Natural killer cell (primary cell): ENCODE measurements at regions not wholly inside any gene's neighbourhood (a gene's known extent, or its start where the extent isn't known, plus 50 kb on each side); places are given as distances from the start of the nearest gene placed in this dataset.

Experiments
- ATAC-seq, 3 donors: fragments of 150-1000 bp in 2 of 3; fragments of 200-7000 bp in 1 of 3; cut with Tn5 transposase; 1 replicate in 1 of 3; 2 replicates in 2 of 3; pipeline ENCODE4 v1.10.0; 2021; ENCODE audit warnings: mild to moderate bottlenecking in 2 of 3, moderate library complexity in 2 of 3
- DNase-seq, 2 donors: peaks; one replicate each; pipeline versions ENCODE4 v3.0.0 to v3.0.0-alpha.2; 2013 to 2021; ENCODE audit warnings: mixed read lengths in 1 of 2
- H3K27ac ChIP-seq: one replicate; pipeline ENCODE4 v1.5.1; 2013; ENCODE audit warnings: mild to moderate bottlenecking, low read length
- H3K27me3 ChIP-seq: one replicate; pipeline ENCODE4 v1.6.1; 2013; ENCODE audit warnings: low read length; ENCODE audit not compliant: control insufficient read depth, insufficient read depth
- H3K36me3 ChIP-seq: one replicate; pipeline ENCODE4 v1.6.1; 2013; ENCODE audit warnings: low read length; ENCODE audit not compliant: control insufficient read depth, insufficient read depth
- H3K4me1 ChIP-seq: one replicate; pipeline ENCODE4 v1.6.1; 2013; ENCODE audit warnings: low read length; ENCODE audit not compliant: control insufficient read depth, insufficient read depth
- H3K4me3 ChIP-seq: one replicate; pipeline ENCODE4 v1.5.1; 2013; ENCODE audit warnings: low read length
- H3K9me3 ChIP-seq: one replicate; pipeline ENCODE4 v1.6.1; 2013; ENCODE audit warnings: low read length; ENCODE audit not compliant: control insufficient read depth, insufficient read depth
- H3K27ac Mint-ChIP-seq, 2 donors: one replicate each; pipeline ENCODE4 v1.8.0; 2022; ENCODE audit warnings: mild to moderate bottlenecking in 2 of 2, mixed read lengths in 2 of 2, moderate library complexity in 1 of 2
- H3K27me3 Mint-ChIP-seq, 2 donors: one replicate each; pipeline ENCODE4 v1.8.0; 2022; ENCODE audit warnings: low read depth in 2 of 2, mixed read lengths in 2 of 2
- H3K36me3 Mint-ChIP-seq: one replicate; pipeline ENCODE4 v1.8.0; 2022; ENCODE audit warnings: mixed read lengths
- H3K4me1 Mint-ChIP-seq, 2 donors: one replicate each; pipeline ENCODE4 v1.8.0; 2022; ENCODE audit warnings: mixed read lengths in 2 of 2
- H3K4me3 Mint-ChIP-seq: one replicate; pipeline ENCODE4 v1.8.0; 2022; ENCODE audit warnings: mild to moderate bottlenecking, moderate library complexity, mixed read lengths
- H3K9me3 Mint-ChIP-seq, 2 donors: one replicate each; pipeline ENCODE4 v1.8.0; 2022; ENCODE audit warnings: mixed read lengths in 2 of 2
- CTCF ChIP-seq: fragments of 200-600 bp; IDR thresholded peaks from one replicate; pipeline ENCODE4 v1.8.0; 2022; ENCODE audit warnings: antibody characterized with exemption
- WGBS: methylation state at CpG from one replicate; pipeline ENCODE4 v1.1.7; 2013; ENCODE audit warnings: missing lambda C conversion rate; ENCODE audit not compliant: insufficient coverage; 5-methylcytosine and 5-hydroxymethylcytosine counted together
- intact Hi-C: fragments of 100-400 bp; cut with micrococcal nuclease; formaldehyde crosslinking; loops from one replicate; pipeline ENCODE4 v1.14.2; 2022

- Mint-ChIP-seq H3K4me1 (no peaks in the 10 kb centered on the region), H3K36me3 (no peaks in the 10 kb centered on the region), H3K9me3 (peaks cover 8 to 12% of the 10 kb centered on the region in 2 donors), H3K4me3 (no peak overlapping the region), H3K27me3 (no peaks in the 10 kb centered on the region), H3K27ac (no peak overlapping the region)
- Histone ChIP-seq H3K27ac (no peak overlapping the region), H3K9me3 (peaks cover 5% of the 10 kb centered on the region), H3K27me3 (no peaks in the 10 kb centered on the region), H3K4me3 (no peak overlapping the region), H3K36me3 (no peaks in the 10 kb centered on the region), H3K4me1 (no peaks in the 10 kb centered on the region)
- ATAC-seq (no peak), DNase-seq (no peak)
- intact Hi-C loops: no loop called here
- WGBS: 94% methylated on average over 3 of the region's 3 CpGs
- no peak for TF ChIP-seq CTCF
These were observed 418.2 kb upstream of the ADGRL2 start for GRCh38 chr1:81382561-81382960.

DNA sequence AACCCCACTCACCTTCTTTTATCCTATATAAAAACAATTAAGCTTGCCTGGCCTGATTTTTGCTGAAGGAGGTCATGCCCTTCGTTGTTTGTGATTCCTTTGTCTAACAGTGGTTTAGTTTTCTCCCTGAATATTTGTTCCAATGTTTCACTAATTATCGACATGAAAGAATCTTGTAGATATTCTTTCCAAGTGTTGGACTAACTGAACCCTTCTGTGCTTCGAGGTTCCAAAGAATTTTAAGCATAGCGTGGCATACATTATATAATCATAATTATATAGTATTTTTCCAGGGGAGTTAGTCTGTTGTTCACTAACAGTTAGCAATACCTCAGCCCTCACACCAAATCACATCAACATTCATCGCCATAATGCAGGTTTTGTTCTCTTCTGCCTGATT lies 418.9 kb upstream of the ADGRL2 start:
- intact Hi-C loops: no loop called here
- ATAC-seq: no peak
- H3K9me3 Mint-ChIP-seq: peaks cover 8 to 14% of the 10 kb centered on the region in 2 donors
- no peak overlapping the region for H3K27ac ChIP-seq
- TF ChIP-seq CTCF: no peak
- no peaks in the 10 kb centered on the region for H3K36me3 Mint-ChIP-seq
- H3K4me3 Mint-ChIP-seq: no peak overlapping the region
- H3K27me3 Mint-ChIP-seq: no peaks in the 10 kb centered on the region
- no peaks in the 10 kb centered on the region for H3K4me1 ChIP-seq
- H3K4me1 Mint-ChIP-seq: no peaks in the 10 kb centered on the region
- H3K27ac Mint-ChIP-seq: no peak overlapping the region
- DNase-seq: no peak
- no peaks in the 10 kb centered on the region for H3K36me3 ChIP-seq
- 89% methylated on average over 3 of the region's 5 CpGs for WGBS
- no peaks in the 10 kb centered on the region for H3K27me3 ChIP-seq
- peaks cover 5% of the 10 kb centered on the region for H3K9me3 ChIP-seq
- H3K4me3 ChIP-seq: no peak overlapping the region

- H3K4me3 Mint-ChIP-seq: no peak overlapping the region
- H3K9me3 Mint-ChIP-seq: peaks cover 12 to 17% of the 10 kb centered on the region in 2 donors
- Histone ChIP-seq H3K4me3 (no peak overlapping the region), H3K27ac (no peak overlapping the region), H3K36me3 (no peaks in the 10 kb centered on the region), H3K4me1 (no peaks in the 10 kb centered on the region), H3K9me3 (peaks cover 5% of the 10 kb centered on the region), H3K27me3 (no peaks in the 10 kb centered on the region)
- intact Hi-C loops: no loop called here
- ATAC-seq (no peak), DNase-seq (no peak)
- no peak for TF ChIP-seq CTCF
- no peaks in the 10 kb centered on the region for H3K4me1 Mint-ChIP-seq
- H3K27me3 Mint-ChIP-seq: no peaks in the 10 kb centered on the region
- H3K36me3 Mint-ChIP-seq: no peaks in the 10 kb centered on the region
- no peak overlapping the region for H3K27ac Mint-ChIP-seq
- no CpG with 5 or more reads among the region's 1 CpG for WGBS
These were observed 420.3 kb upstream of the ADGRL2 start for GRCh38 chr1:81380436-81380835.

GRCh38 chr1:81379430-81379829 lies 421.3 kb upstream of the ADGRL2 start:
- intact Hi-C loops: no loop called here
- no peak overlapping the region for H3K4me3 Mint-ChIP-seq
- H3K27me3 Mint-ChIP-seq: no peaks in the 10 kb centered on the region
- H3K9me3 Mint-ChIP-seq: peaks cover 12 to 17% of the 10 kb centered on the region in 2 donors
- no peaks in the 10 kb centered on the region for H3K27me3 ChIP-seq
- no peaks in the 10 kb centered on the region for H3K36me3 ChIP-seq
- H3K4me3 ChIP-seq: no peak overlapping the region
- no peak for TF ChIP-seq CTCF
- peaks cover 5% of the 10 kb centered on the region for H3K9me3 ChIP-seq
- no peaks in the 10 kb centered on the region for H3K4me1 Mint-ChIP-seq
- DNase-seq (no peak), ATAC-seq (no peak)
- H3K4me1 ChIP-seq: no peaks in the 10 kb centered on the region
- no peak overlapping the region for H3K27ac Mint-ChIP-seq
- H3K36me3 Mint-ChIP-seq: no peaks in the 10 kb centered on the region
- no peak overlapping the region for H3K27ac ChIP-seq
- WGBS: 88% methylated on average over 8 of the region's 8 CpGs
